ENCODE measurements at regions not wholly inside any gene's neighbourhood (a gene's known extent, or its start where the extent isn't known, plus 50 kb on each side); places are given as distances from the start of the nearest gene placed in this dataset.

DNA sequence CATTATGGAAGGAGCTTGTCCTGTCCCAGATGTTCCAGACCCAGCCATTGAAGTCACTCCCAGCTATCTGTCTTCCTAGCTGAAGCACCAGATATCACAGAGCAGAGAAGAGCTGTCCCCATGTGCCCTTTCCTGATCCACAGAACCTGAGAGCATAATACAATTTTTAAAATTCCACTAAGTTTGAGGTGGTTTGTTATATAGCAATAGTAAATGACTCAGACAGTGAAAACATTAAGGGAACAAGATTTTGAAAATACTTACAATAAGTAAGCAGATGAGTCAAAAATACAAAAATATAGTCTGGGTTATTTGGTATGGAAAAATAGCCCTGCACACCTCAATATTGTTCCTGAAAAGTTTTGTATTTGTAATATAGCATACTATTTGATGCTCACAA is 85.8 kb upstream of the GLS start:
- no peak overlapping the region for H4K5ac ChIP-seq (ENCODE audit: insufficient read length, low read depth, low read length)
- H3K79me2 ChIP-seq (ENCODE audit: control insufficient read depth in 1 of 2, insufficient read depth in 2 of 2, low read length in 2 of 2) = no peaks in the 10 kb centered on the region
- no peak overlapping the region for H2AK5ac ChIP-seq (ENCODE audit: low read depth, low read length)
- FAIRE-seq = no peak
- H3K14ac ChIP-seq (ENCODE audit: insufficient read length) = no peak overlapping the region
- no peak overlapping the region for H3K4me3 ChIP-seq (ENCODE audit: extremely low read depth in 1 of 4, insufficient read depth in 2 of 4, low read depth in 3 of 4, low read length in 4 of 4)
- ChIA-PET POLR2A (ENCODE audit: partially characterized antibody) (no interaction called here), CTCF (ENCODE audit: partially characterized antibody) (interaction anchor here (0.5 to 1.4 kb wide), 5 partner anchors 10 to 254 kb away, joined by 3 read pairs; no protein-coding TSS in a partner anchor)
- H3K18ac ChIP-seq (ENCODE audit: extremely low read depth, low read length) = no peak overlapping the region
- no peak overlapping the region for H3K23ac ChIP-seq (ENCODE audit: insufficient read length)
- H3K36me3 ChIP-seq (ENCODE audit: control insufficient read depth in 2 of 4, insufficient read depth in 4 of 4, low read length in 3 of 4) = no peaks in the 10 kb centered on the region
- no peak overlapping the region for H3K4ac ChIP-seq (replicated peaks; ENCODE audit: insufficient read length, low read depth, low read length)
- no peak overlapping the region for H2BK120ac ChIP-seq (replicated peaks; ENCODE audit: low read depth, low read length)
- no peak overlapping the region for H3K4me2 ChIP-seq (ENCODE audit: insufficient read depth in 1 of 2, low read depth in 2 of 2, low read length in 2 of 2)
- no peaks in the 10 kb centered on the region for H3K79me1 ChIP-seq (ENCODE audit: low read depth, low read length)
- H3K23me2 ChIP-seq (ENCODE audit: low read depth, low read length) = no peaks in the 10 kb centered on the region; the same call in 1 of the 2 replicates
- DNase-seq (ENCODE audit: low read depth in 1 of 2, low spot score in 2 of 2) = no peak
- H4K8ac ChIP-seq (ENCODE audit: extremely low read depth, insufficient read depth, low read length) = no peak overlapping the region
- H3K27me3 ChIP-seq (replicated peaks in 1 of 4; ENCODE audit: control insufficient read depth in 3 of 4, extremely low read depth in 1 of 4, insufficient read depth in 3 of 4, low read length in 3 of 4) = no peaks in the 10 kb centered on the region
- no peak overlapping the region for H3K9ac ChIP-seq (replicated peaks in 1 of 4; ENCODE audit: extremely low read depth in 1 of 4, low read depth in 3 of 4, low read length in 3 of 4)
- H3K56ac ChIP-seq (replicated peaks; ENCODE audit: insufficient read length, low read depth, low read length) = no peak overlapping the region
- peaks cover 0 to 14% (median 5%) of the 10 kb centered on the region in 4 experiments; a peak in 4 of 7 replicates for H3K4me1 ChIP-seq (replicated peaks in 1 of 4; ENCODE audit: control insufficient read depth in 3 of 4, insufficient read depth in 4 of 4, low read length in 3 of 4)
- H4K91ac ChIP-seq (replicated peaks; ENCODE audit: insufficient read length, low read length) = peak overlapping the region; percentile 25
- H2BK15ac ChIP-seq (ENCODE audit: low read length) = no peak overlapping the region
- no peaks in the 10 kb centered on the region for H4K20me1 ChIP-seq (replicated peaks in 1 of 2; ENCODE audit: control insufficient read depth in 1 of 2, insufficient read depth in 2 of 2, low read length in 2 of 2)
- H3K27ac ChIP-seq (ENCODE audit: low read depth, low read length) = no peak overlapping the region
- H2BK20ac ChIP-seq (ENCODE audit: low read length) = no peak overlapping the region
- H2BK12ac ChIP-seq (ENCODE audit: low read depth, low read length) = no peak overlapping the region
- no peak overlapping the region for H2AFZ ChIP-seq (ENCODE audit: low read length)
- H3K9me3 ChIP-seq (ENCODE audit: insufficient read depth in 2 of 2, low read depth in 1 of 2, low read length in 1 of 2) = no peaks in the 10 kb centered on the region
- no peak overlapping the region for H2BK5ac ChIP-seq (ENCODE audit: low read depth, low read length)
- TF ChIP-seq GTF2F1 (IDR thresholded peaks at IDR 0.05; ENCODE audit: borderline replicate concordance, low read depth, low read length) (no peak), MAFK (IDR thresholded peaks at IDR 0.05; ENCODE audit: low read depth, low read length) (no peak), BCL11A (IDR thresholded peaks at IDR 0.05; ENCODE audit: low read depth in 2 of 2, low read length in 2 of 2) (no peak), EGR1 (IDR thresholded peaks at IDR 0.05; ENCODE audit: borderline replicate concordance, low read depth, low read length) (no peak), RXRA (IDR thresholded peaks at IDR 0.05; ENCODE audit: insufficient read depth, low read depth, low read length) (no peak), ZNF274 (IDR thresholded peaks at IDR 0.05; ENCODE audit: borderline replicate concordance, extremely low read depth, low read length) (no peak), TBP (IDR thresholded peaks at IDR 0.05; ENCODE audit: low read depth, low read length) (no peak)
- TF ChIP-seq, protein P1, sequence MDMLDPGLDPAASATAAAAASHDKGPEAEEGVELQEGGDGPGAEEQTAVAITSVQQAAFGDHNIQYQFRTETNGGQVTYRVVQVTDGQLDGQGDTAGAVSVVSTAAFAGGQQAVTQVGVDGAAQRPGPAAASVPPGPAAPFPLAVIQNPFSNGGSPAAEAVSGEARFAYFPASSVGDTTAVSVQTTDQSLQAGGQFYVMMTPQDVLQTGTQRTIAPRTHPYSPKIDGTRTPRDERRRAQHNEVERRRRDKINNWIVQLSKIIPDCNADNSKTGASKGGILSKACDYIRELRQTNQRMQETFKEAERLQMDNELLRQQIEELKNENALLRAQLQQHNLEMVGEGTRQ (IDR thresholded peaks at IDR 0.05; ENCODE audit: low read length) = no peak
- TF ChIP-seq, protein P2, sequence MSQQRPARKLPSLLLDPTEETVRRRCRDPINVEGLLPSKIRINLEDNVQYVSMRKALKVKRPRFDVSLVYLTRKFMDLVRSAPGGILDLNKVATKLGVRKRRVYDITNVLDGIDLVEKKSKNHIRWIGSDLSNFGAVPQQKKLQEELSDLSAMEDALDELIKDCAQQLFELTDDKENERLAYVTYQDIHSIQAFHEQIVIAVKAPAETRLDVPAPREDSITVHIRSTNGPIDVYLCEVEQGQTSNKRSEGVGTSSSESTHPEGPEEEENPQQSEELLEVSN (IDR thresholded peaks at IDR 0.05) = no peak
